ENCODE measurements at regions not wholly inside any gene's neighbourhood (a gene's known extent, or its start where the extent isn't known, plus 50 kb on each side); places are given as distances from the start of the nearest gene placed in this dataset.

GRCh38 chrX:122856205-122856604 is 327.9 kb upstream of the GRIA3 start:
- Histone ChIP-seq H3K9ac (ENCODE audit: insufficient read depth, low read length, poor library complexity, severe bottlenecking) (no peak overlapping the region), H3K9me3 (replicated peaks in 1 of 2; ENCODE audit: control insufficient read depth in 1 of 2, insufficient read depth in 1 of 2, low read length in 2 of 2) (peaks cover 0 to 3% of the 10 kb centered on the region in 2 donors), H2AFZ (ENCODE audit: insufficient read depth, low read depth, low read length, poor library complexity, severe bottlenecking) (no peak overlapping the region), H3K36me3 (replicated peaks in 1 of 2; ENCODE audit: control insufficient read depth in 1 of 2, insufficient read depth in 2 of 2, low read length in 2 of 2) (no peaks in the 10 kb centered on the region), H3K4me2 (replicated peaks; ENCODE audit: extremely low read depth, low read length, poor library complexity, severe bottlenecking) (no peak overlapping the region), H3K27me3 (ENCODE audit: control insufficient read depth in 2 of 2, insufficient read depth in 2 of 2, low read length in 2 of 2) (no peaks in the 10 kb centered on the region), H3K4me1 (ENCODE audit: control insufficient read depth in 1 of 2, insufficient read depth in 2 of 2, low read length in 2 of 2) (no peaks in the 10 kb centered on the region), H3K27ac (ENCODE audit: low read depth in 1 of 2, low read length in 2 of 2) (no peak overlapping the region), H3K4me3 (replicated peaks in 1 of 3; ENCODE audit: low read depth in 2 of 3, low read length in 3 of 3) (no peak overlapping the region), H4K20me1 (ENCODE audit: insufficient read depth, low read length) (no peaks in the 10 kb centered on the region), H3K79me2 (ENCODE audit: insufficient read depth, low read length) (no peaks in the 10 kb centered on the region)
- intact Hi-C loops (cut with micrococcal nuclease): no loop called here
- H3K4me3 Mint-ChIP-seq: no peak overlapping the region
- peaks cover 0 to 2% (median 0%) of the 10 kb centered on the region in 3 donors for H3K27me3 Mint-ChIP-seq (ENCODE audit: low read depth in 3 of 3)
- peaks cover 0 to 8% (median 1%) of the 10 kb centered on the region in 7 donors for H3K9me3 Mint-ChIP-seq
- no peak for DNase-seq
- no peaks in the 10 kb centered on the region for H3K36me3 Mint-ChIP-seq
- no peak for TF ChIP-seq CTCF (IDR thresholded peaks at IDR 0.05)
- WGBS (ENCODE audit: insufficient coverage): 0% methylated on average over 1 of the region's 2 CpGs
- no peaks in the 10 kb centered on the region for H3K4me1 Mint-ChIP-seq
- no peak overlapping the region for H3K27ac Mint-ChIP-seq

- no peak for DNase-seq
- Histone ChIP-seq H4K20me1 (ENCODE audit: insufficient read depth, low read length) (no peaks in the 10 kb centered on the region), H3K4me3 (replicated peaks in 1 of 3; ENCODE audit: low read depth in 2 of 3, low read length in 3 of 3) (no peak overlapping the region), H3K9ac (ENCODE audit: insufficient read depth, low read length, poor library complexity, severe bottlenecking) (no peak overlapping the region), H3K27me3 (ENCODE audit: control insufficient read depth in 2 of 2, insufficient read depth in 2 of 2, low read length in 2 of 2) (no peaks in the 10 kb centered on the region), H3K4me2 (replicated peaks; ENCODE audit: extremely low read depth, low read length, poor library complexity, severe bottlenecking) (no peak overlapping the region), H3K36me3 (replicated peaks in 1 of 2; ENCODE audit: control insufficient read depth in 1 of 2, insufficient read depth in 2 of 2, low read length in 2 of 2) (no peaks in the 10 kb centered on the region), H3K9me3 (replicated peaks in 1 of 2; ENCODE audit: control insufficient read depth in 1 of 2, insufficient read depth in 1 of 2, low read length in 2 of 2) (no peaks in the 10 kb centered on the region), H2AFZ (ENCODE audit: insufficient read depth, low read depth, low read length, poor library complexity, severe bottlenecking) (no peak overlapping the region), H3K4me1 (ENCODE audit: control insufficient read depth in 1 of 2, insufficient read depth in 2 of 2, low read length in 2 of 2) (no peaks in the 10 kb centered on the region), H3K79me2 (ENCODE audit: insufficient read depth, low read length) (no peaks in the 10 kb centered on the region), H3K27ac (ENCODE audit: low read depth in 1 of 2, low read length in 2 of 2) (no peak overlapping the region)
- Mint-ChIP-seq H3K27me3 (ENCODE audit: low read depth in 3 of 3) (peaks cover 0 to 2% (median 0%) of the 10 kb centered on the region in 3 donors), H3K36me3 (no peaks in the 10 kb centered on the region), H3K27ac (no peak overlapping the region), H3K4me3 (no peak overlapping the region), H3K9me3 (peaks cover 0 to 8% (median 0%) of the 10 kb centered on the region in 7 donors), H3K4me1 (no peaks in the 10 kb centered on the region)
- no CpG with 5 or more reads among the region's 2 CpGs for whole genome bisulfite sequencing (ENCODE audit: insufficient coverage)
- TF ChIP-seq CTCF (IDR thresholded peaks at IDR 0.05): no peak
- intact Hi-C loops (cut with micrococcal nuclease): no loop called here
These were observed 326.3 kb upstream of the GRIA3 start for GRCh38 chrX:122857734-122858133.

All from CD14-positive monocyte (primary cell).